Sigmoid colon (tissue), 4 donors: ENCODE measurements at regions not wholly inside any gene's neighbourhood (a gene's known extent, or its start where the extent isn't known, plus 50 kb on each side); places are given as distances from the start of the nearest gene placed in this dataset.

Experiments used
- EP300 ChIP-seq, 4 donors: sonication (generic); formaldehyde crosslinking; IDR thresholded peaks; one replicate each; pipeline ENCODE4 v1.6.1; 2017; ENCODE audit warnings: antibody characterized with exemption in 4 of 4
- POLR2A ChIP-seq, 2 donors: fragments of 450-650 bp; IDR thresholded peaks; one replicate each; pipeline ENCODE4 v1.6.1; 2016; ENCODE audit warnings: antibody characterized with exemption in 2 of 2, mild to moderate bottlenecking in 2 of 2, moderate library complexity in 2 of 2
- POLR2AphosphoS5 ChIP-seq, 4 donors: sonication (generic); formaldehyde crosslinking; IDR thresholded peaks; one replicate each; pipeline ENCODE4 v1.6.1; 2017; ENCODE audit warnings: antibody characterized with exemption in 4 of 4
- TF ChIP-seq, protein P1 (sequence below), 4 experiments: fragments of 450-650 bp in 3 of 4; fragments of 200-600 bp in 1 of 4; IDR thresholded peaks; one replicate each; pipeline ENCODE4 v1.5.1; 2016 to 2019; ENCODE audit warnings: antibody characterized with exemption in 4 of 4, mild to moderate bottlenecking in 3 of 4, moderate library complexity in 2 of 4

DNA sequence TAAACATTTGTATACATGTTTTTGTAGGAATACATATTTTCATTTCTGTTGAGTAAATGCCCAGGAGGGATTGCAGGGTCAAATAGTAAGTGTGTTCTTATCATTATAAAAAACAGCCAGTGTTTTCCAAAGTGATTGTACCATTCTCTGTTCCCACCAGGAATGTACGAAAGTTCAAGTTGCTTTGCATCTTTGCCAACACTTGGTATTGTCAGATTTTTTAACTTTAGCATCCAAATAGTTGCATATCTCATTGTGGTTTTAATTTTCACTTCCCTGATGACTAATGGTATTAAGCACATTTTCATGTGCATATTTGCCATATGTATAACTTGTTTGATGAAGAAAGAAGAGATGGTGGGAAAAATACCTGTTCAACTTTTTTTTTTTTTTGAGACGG lies 213.9 kb downstream of the ZNF365 start:
- no peak for TF ChIP-seq POLR2AphosphoS5 (IDR thresholded peaks at IDR 0.05)
- TF ChIP-seq, protein P1, sequence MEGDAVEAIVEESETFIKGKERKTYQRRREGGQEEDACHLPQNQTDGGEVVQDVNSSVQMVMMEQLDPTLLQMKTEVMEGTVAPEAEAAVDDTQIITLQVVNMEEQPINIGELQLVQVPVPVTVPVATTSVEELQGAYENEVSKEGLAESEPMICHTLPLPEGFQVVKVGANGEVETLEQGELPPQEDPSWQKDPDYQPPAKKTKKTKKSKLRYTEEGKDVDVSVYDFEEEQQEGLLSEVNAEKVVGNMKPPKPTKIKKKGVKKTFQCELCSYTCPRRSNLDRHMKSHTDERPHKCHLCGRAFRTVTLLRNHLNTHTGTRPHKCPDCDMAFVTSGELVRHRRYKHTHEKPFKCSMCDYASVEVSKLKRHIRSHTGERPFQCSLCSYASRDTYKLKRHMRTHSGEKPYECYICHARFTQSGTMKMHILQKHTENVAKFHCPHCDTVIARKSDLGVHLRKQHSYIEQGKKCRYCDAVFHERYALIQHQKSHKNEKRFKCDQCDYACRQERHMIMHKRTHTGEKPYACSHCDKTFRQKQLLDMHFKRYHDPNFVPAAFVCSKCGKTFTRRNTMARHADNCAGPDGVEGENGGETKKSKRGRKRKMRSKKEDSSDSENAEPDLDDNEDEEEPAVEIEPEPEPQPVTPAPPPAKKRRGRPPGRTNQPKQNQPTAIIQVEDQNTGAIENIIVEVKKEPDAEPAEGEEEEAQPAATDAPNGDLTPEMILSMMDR (IDR thresholded peaks at IDR 0.05), result no peak
- TF ChIP-seq POLR2A (IDR thresholded peaks at IDR 0.05), result no peak
- TF ChIP-seq EP300 (IDR thresholded peaks at IDR 0.05), result no peak
